Sciatic nerve (tissue), 2 donors: ENCODE measurements at regions not wholly inside any gene's neighbourhood (a gene's known extent, or its start where the extent isn't known, plus 50 kb on each side); places are given as distances from the start of the nearest gene placed in this dataset.
A peak's percentile ranks its signal among the peaks of the same experiment; 100 is the strongest.

Experiments used
- ATAC-seq: fragments of 200-7000 bp; cut with Tn5 transposase; one replicate; pipeline ENCODE4 v1.9.1; 2020; ENCODE audit warnings: mild to moderate bottlenecking, moderate library complexity
- DNase-seq: peaks from one replicate; pipeline ENCODE4 v3.0.0-alpha.2; 2020; ENCODE audit warnings: low spot score
- intact Hi-C: fragments of 100-400 bp; cut with DNase I; formaldehyde crosslinking; loops from one replicate; pipeline ENCODE4 v1.14.2; 2022
- donor health status: DM: no; HTN: no; CAD: no.
- donor health status: DM: no; HTN: no; CAD: no.

- ATAC-seq (peak; percentile 64), DNase-seq (no peak)
- intact Hi-C loops, result no loop called here
Observed at GRCh38 chr1:58886611-58887010, 102.8 kb upstream of the JUN start.

- DNase-seq (no peak), ATAC-seq (peak; percentile 74)
- intact Hi-C loops, result no loop called here
Observed at GRCh38 chr1:58887059-58887458, 103.2 kb upstream of the JUN start.

- DNase-seq (no peak), ATAC-seq (no peak)
- intact Hi-C loops, result no loop called here
Observed at GRCh38 chr1:58888833-58889232, 105.0 kb upstream of the JUN start.

GRCh38 chr1:58890113-58890512 lies 106.3 kb upstream of the JUN start:
- no peak for ATAC-seq
- DNase-seq, result no peak
- intact Hi-C loops, result no loop called here

- ATAC-seq (no peak), DNase-seq (no peak)
- intact Hi-C loops, result no loop called here
Observed at GRCh38 chr1:58890609-58891008, 106.8 kb upstream of the JUN start.

GRCh38 chr1:58891347-58891746 lies 107.5 kb upstream of the JUN start:
- intact Hi-C loops, result no loop called here
- no peak for ATAC-seq
- no peak for DNase-seq

GRCh38 chr1:58893257-58893869 lies 109.5 kb upstream of the JUN start:
- no peak for ATAC-seq
- intact Hi-C loops, result no loop called here
- no peak for DNase-seq

- no peak for ATAC-seq
- intact Hi-C loops, result no loop called here
- peak; percentile 66 for DNase-seq
Observed at GRCh38 chr1:58895082-58895481, 111.2 kb upstream of the JUN start.

- DNase-seq, result no peak
- intact Hi-C loops, result no loop called here
- ATAC-seq, result peak; percentile 48
Observed at GRCh38 chr1:58895559-58896145, 111.8 kb upstream of the JUN start.

- peak; percentile 71 for ATAC-seq
- intact Hi-C loops, result no loop called here
- DNase-seq, result peak; percentile 64
Observed at GRCh38 chr1:58896246-58897183, 112.7 kb upstream of the JUN start.

- intact Hi-C loops, result no loop called here
Observed at GRCh38 chr1:58898739-58899586, 115.1 kb upstream of the JUN start.

GRCh38 chr1:58899587-58900271 lies 115.9 kb upstream of the JUN start:
- ATAC-seq (no peak), DNase-seq (no peak)
- intact Hi-C loops, result loop anchor here (10.0 kb wide), 2 partner anchors 85 to 115 kb away; partner anchors contain the start of gene JUN

More at GRCh38 chr1:58898739-58899586, 115.1 kb upstream of the JUN start:
- DNase-seq (peak; percentile 64), ATAC-seq (no peak)

- intact Hi-C loops, result loop anchor here (10.0 kb wide), 2 partner anchors 86 to 116 kb away; partner anchors contain the start of gene JUN
Observed at GRCh38 chr1:58900396-58900795, 116.5 kb upstream of the JUN start.

GRCh38 chr1:58901008-58901407 lies 117.2 kb upstream of the JUN start:
- DNase-seq (no peak), ATAC-seq (no peak)
- intact Hi-C loops, result loop anchor here (10.0 kb wide), 2 partner anchors 86 to 116 kb away; partner anchors contain the start of gene JUN

More at GRCh38 chr1:58900396-58900795, 116.5 kb upstream of the JUN start:
- DNase-seq (no peak), ATAC-seq (no peak)

GRCh38 chr1:58902830-58903513 lies 119.1 kb upstream of the JUN start:
- intact Hi-C loops, result loop anchor here (10.0 kb wide), 2 partner anchors 88 to 118 kb away; partner anchors contain the start of gene JUN
- no peak for DNase-seq
- no peak for ATAC-seq

- DNase-seq (peak; percentile 96), ATAC-seq (peak; percentile 92)
- intact Hi-C loops, result loop anchor here (10.0 kb wide), 2 partner anchors 89 to 119 kb away; partner anchors contain the start of gene JUN
Observed at GRCh38 chr1:58903514-58904298, 119.9 kb upstream of the JUN start.
